HG02852 (cell line): ENCODE measurements at regions not wholly inside any gene's neighbourhood (a gene's known extent, or its start where the extent isn't known, plus 50 kb on each side); places are given as distances from the start of the nearest gene placed in this dataset.
"Not testable (repeated sequence)": the region's sequence is repeated elsewhere in the genome, so short reads cannot be mapped to it uniquely, and the experiment has no call there.

ENCODE experiments used
- ATAC-seq: cut with Tn5 transposase; IDR thresholded peaks from one replicate; pipeline ENCODE4 v1.9.1; 2021; ENCODE audit warnings: mild to moderate bottlenecking, moderate library complexity; ENCODE audit not compliant: unreplicated experiment

GRCh38 chr17:64730023-64730422 lies 67.9 kb upstream of the SMURF2 start:
- ATAC-seq = not testable (repeated sequence)

DNA sequence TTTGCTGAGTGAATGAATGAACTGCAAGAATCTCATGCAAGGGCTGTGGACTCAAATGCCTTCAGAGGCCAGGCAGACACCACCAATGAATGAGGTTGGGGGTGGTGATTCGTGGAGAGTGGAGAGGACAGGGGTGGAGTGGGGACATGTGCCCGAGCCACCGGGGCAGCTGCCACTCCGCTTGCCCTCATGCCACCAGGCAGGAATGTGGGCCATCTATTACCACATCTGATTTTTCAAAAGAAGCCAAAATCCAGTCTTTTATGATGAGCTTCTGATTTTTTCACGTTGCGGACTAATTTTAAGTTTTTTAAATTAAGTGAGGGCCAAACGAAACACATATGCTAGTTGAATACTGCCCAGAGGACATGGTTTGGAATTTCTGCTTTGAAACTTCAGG lies 67.1 kb upstream of the SMURF2 start:
- ATAC-seq = no peak

DNA sequence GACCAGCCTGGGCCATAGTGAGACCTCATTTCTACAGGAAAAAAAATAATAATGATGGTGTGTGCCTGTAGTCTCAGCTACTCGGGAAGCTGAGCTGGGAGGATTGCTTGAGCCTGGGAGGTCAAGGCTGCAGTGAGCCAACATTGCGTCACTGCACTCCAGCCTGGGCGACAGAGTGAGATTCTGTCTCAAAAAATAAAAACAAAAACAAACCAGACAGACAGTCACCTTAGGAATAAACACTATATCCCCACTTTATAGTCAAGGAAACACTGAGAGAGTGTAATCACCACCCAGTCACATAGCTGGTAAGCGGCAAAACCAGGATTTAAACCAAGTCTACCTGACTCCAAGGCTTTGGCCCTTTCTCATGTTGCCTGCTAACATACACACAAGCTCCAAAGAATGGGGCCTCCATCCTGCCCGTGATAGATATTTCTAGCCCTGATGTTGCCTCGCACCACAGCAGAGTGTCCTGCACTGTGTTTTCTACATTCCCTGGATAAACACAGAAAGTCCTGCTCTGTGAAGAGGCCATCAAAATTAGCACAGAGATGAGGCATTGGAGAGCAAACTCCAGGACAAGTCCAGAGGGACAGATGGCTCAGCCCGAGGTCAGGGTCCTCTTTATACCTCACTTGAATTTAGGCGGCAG lies 66.1 kb upstream of the SMURF2 start:
- no peak for ATAC-seq

DNA sequence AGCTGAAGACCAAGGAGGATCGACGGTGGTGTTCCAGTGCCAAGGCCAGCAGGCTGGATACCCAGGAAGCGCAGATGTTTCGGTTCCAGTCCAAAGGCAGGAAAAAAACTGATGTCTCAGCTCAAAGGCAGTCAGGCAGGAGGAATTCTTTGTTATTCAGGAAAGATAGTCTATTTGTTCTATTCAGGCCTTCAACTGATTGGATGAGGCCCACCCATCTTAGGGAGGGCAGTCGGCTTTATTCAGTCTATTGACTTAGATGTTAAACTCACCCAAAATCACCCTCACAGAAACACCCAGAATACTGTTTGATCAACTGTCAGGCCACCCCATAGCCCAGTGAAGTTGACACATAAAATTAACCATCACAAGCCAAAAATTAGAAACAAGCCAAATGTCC lies 63.9 kb upstream of the SMURF2 start:
- not testable (repeated sequence) for ATAC-seq

- not testable (repeated sequence) for ATAC-seq
Measured at GRCh38 chr17:64724246-64724645, 62.1 kb upstream of the SMURF2 start.

- ATAC-seq = no peak
Measured at GRCh38 chr17:64723781-64724180, 61.7 kb upstream of the SMURF2 start.

DNA sequence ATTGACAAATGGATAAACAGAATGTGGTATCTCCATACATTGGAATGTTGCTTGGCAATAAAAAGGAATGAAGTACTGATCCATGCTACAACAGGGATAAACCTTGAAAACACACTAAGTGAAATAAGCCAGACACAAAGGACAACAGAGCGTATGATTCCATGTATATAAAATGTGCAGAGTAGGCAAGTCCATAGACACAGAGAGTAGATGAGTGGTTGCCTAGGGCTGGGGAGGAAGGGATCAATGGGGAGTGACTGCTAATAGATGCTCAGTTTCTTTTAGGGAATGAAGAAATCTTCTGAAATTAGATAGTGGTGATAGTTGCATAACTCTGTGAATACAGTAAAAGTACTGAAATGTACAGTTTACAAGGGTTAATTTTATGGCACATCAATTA lies 59.4 kb upstream of the SMURF2 start:
- ATAC-seq = not testable (repeated sequence)

DNA sequence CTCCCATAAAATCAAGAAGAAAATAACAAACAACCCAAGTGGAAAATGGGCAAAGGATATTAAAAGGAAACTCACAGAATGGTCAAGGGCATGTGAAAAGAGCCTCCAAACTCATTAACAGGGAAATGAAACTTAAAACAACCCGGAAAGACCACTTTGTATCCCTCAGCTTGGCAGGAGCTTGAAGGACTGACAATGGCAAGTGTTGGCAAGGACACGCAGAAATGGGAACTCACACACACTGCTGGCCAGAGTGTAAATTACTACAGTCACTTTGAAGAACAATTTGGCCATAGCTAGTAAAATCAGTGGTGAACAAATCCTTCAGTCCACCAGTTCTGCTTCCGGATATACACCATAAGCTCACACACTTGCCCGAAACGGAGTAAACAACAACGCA lies 58.1 kb upstream of the SMURF2 start:
- not testable (repeated sequence) for ATAC-seq

DNA sequence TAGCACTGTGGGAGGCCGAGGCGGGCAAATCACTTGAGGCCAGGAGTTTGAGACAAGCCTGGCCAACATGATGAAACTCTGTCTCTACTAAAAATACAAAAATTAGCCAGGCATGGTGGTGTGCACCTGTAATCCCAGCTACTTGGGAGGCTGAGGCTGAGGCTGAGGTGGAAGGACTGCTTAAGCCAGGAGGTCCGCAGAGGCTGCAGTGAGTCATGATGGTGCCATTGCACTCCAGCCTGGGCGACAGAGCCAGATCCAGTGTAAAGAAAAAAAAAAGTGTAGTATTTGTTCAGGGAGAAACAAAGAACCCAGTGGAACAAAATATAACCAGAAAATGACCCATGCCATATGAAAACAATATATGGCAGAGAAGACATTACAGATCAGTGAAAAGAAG lies 57.4 kb upstream of the SMURF2 start:
- not testable (repeated sequence) for ATAC-seq

DNA sequence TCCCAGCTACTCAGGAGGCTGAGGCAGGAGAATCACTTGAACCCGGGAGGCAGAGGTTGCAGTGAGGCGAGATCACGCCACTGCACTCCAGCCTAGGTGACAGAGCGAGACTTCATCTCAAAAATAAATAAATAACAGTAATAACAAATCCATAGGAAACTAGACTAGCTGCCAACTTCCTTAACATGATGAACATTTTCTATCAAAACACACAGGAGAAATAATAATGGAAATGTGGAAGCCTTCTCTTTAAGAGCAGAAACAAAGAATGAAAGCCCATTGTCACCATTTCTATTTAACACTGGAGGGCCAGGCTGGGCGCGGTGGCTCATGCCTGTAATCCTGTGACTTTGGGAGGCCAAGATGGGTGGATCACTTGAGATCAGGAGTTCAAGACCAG lies 56.7 kb upstream of the SMURF2 start:
- ATAC-seq = not testable (repeated sequence)

GRCh38 chr17:64718058-64718457 lies 56.0 kb upstream of the SMURF2 start:
- no peak for ATAC-seq

DNA sequence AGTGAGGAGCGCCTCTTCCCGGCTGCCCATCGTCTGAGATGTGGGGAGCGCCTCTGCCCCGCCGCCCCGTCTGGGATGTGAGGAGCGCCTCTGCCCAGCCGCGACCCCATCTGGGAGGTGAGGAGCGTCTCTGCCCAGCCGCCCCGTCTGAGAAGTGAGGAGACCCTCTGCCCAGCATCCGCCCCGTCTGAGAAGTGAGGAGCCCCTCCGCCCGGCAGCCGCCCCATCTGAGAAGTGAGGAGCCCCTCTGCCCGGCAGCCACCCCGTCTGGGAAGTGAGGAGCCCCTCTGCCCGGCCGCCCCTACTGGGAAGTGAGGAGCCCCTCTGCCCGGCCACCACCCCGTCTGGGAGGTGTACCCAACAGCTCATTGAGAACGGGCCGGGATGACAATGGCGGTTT lies 54.4 kb upstream of the SMURF2 start:
- ATAC-seq = not testable (repeated sequence)

- ATAC-seq = not testable (repeated sequence)
Measured at GRCh38 chr17:64713786-64714185, 51.7 kb upstream of the SMURF2 start.

- peak; percentile 52 for ATAC-seq
Measured at GRCh38 chr17:64712557-64713351, 50.6 kb upstream of the SMURF2 start.
